CD4-positive, CD25-positive, alpha-beta regulatory T cell (primary cell): ENCODE measurements at regions not wholly inside any gene's neighbourhood (a gene's known extent, or its start where the extent isn't known, plus 50 kb on each side); places are given as distances from the start of the nearest gene placed in this dataset.
"Not testable (repeated sequence)": the region's sequence is repeated elsewhere in the genome, so short reads cannot be mapped to it uniquely, and the experiment has no call there.

Source experiments
- ATAC-seq, 2 donors: fragments of 150-1000 bp; cut with Tn5 transposase; one replicate each; pipeline ENCODE4 v1.10.0; 2021; ENCODE audit warnings: low read depth in 2 of 2, moderate number of reproducible peaks in 2 of 2, moderate library complexity in 1 of 2
- DNase-seq, 3 donors: peaks; one replicate each; pipeline versions ENCODE4 v3.0.0 to v3.0.0-alpha.2; 2012 to 2022; ENCODE audit warnings: mixed read lengths in 1 of 3
- H3K27ac ChIP-seq: one replicate; pipeline ENCODE4 v1.7.0; 2013; ENCODE audit warnings: mild to moderate bottlenecking, low read length; ENCODE audit not compliant: insufficient read depth, poor library complexity, severe bottlenecking
- H3K27me3 ChIP-seq: one replicate; pipeline ENCODE4 v1.7.0; 2013; ENCODE audit warnings: low read length; ENCODE audit not compliant: control insufficient read depth, insufficient read depth
- H3K36me3 ChIP-seq: one replicate; pipeline ENCODE4 v1.7.0; 2013; ENCODE audit warnings: mild to moderate bottlenecking, low read length, moderate library complexity; ENCODE audit not compliant: control insufficient read depth, insufficient read depth
- H3K4me1 ChIP-seq: 2 replicates; pipeline ENCODE4 v1.7.0; 2013; ENCODE audit warnings: mild to moderate bottlenecking, low read length; ENCODE audit not compliant: insufficient read depth, control insufficient read depth, poor library complexity, severe bottlenecking
- H3K4me3 ChIP-seq: one replicate; pipeline ENCODE4 v1.7.0; 2013; ENCODE audit warnings: low read depth, mild to moderate bottlenecking, low read length, moderate library complexity
- H3K9me3 ChIP-seq, 2 experiments: 1 replicate in 1 of 2; 2 replicates in 1 of 2; pipeline ENCODE4 v1.7.0; 2013; ENCODE audit warnings: low read length in 2 of 2, mild to moderate bottlenecking in 1 of 2, moderate library complexity in 1 of 2; ENCODE audit not compliant: control insufficient read depth in 2 of 2
- H3K27ac Mint-ChIP-seq, 3 donors: one replicate each; pipeline ENCODE4 v1.8.0; 2020 to 2022; ENCODE audit warnings: mild to moderate bottlenecking in 3 of 3, mixed read lengths in 3 of 3, moderate library complexity in 2 of 3
- H3K27me3 Mint-ChIP-seq: one replicate; pipeline ENCODE4 v1.8.0; 2022; ENCODE audit warnings: mild to moderate bottlenecking, mixed read lengths
- H3K36me3 Mint-ChIP-seq: one replicate; pipeline ENCODE4 v1.8.0; 2020; ENCODE audit warnings: mixed read lengths
- H3K4me1 Mint-ChIP-seq, 4 donors: one replicate each; pipeline ENCODE4 v1.8.0; 2020 to 2022; ENCODE audit warnings: mixed read lengths in 4 of 4, mild to moderate bottlenecking in 1 of 4
- H3K4me3 Mint-ChIP-seq, 4 donors: one replicate each; pipeline ENCODE4 v1.8.0; 2020 to 2022; ENCODE audit warnings: mild to moderate bottlenecking in 4 of 4, mixed read lengths in 4 of 4, moderate library complexity in 3 of 4
- H3K9me3 Mint-ChIP-seq, 7 donors: one replicate each; pipeline ENCODE4 v1.8.0; 2020 to 2022; ENCODE audit warnings: mixed read lengths in 7 of 7, mild to moderate bottlenecking in 3 of 7, moderate library complexity in 2 of 7

DNA sequence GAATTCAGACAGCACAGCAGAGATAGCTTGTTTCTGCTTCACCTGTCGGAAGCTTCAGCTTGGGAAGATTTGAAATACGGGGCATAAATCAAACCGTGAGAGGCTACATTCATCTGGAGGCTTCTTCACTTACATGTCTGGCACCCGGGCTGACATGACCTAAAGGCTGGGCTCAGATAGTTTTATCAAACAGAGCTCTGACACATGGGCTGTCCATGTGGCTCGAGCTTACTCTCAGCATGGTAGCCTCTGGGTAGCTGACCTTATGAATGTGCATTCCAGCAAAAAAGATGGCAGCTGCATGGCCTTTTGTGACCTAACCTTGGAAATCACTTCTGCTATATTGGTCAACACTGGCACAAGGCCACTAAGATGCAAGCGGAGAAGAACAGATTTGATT is 414.5 kb downstream of the NDFIP2 start:
- H3K27me3 ChIP-seq, result no peaks in the 10 kb centered on the region
- peaks cover 0 to 7% (median 5%) of the 10 kb centered on the region in 7 donors for H3K9me3 Mint-ChIP-seq
- no peak for ATAC-seq

DNA sequence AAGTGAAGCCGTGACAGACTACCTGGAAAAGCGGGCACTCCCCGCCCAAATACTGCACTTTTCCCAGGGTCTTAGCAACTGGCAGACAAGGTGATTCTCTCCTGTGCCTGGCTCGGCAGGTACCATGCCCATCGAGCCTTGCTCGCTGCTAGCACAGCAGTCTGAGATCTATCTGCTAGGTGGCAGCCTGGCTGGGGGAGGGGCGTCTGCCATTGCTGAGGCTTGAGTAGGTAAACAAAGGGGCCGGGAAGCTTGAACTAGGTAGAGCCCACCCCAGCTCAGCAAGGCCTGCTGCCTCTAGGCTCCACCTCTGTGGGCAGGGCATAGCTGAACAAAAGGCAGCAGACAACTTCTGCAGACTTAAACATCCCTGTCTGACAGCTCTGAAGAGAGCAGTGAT is 406.3 kb downstream of the NDFIP2 start:
- H3K27me3 ChIP-seq, DNase-seq, H3K27ac ChIP-seq, ATAC-seq, H3K9me3 ChIP-seq, H3K27me3 Mint-ChIP-seq, H3K4me3 ChIP-seq, H3K4me1 ChIP-seq, H3K27ac Mint-ChIP-seq, H3K36me3 ChIP-seq, H3K4me3 Mint-ChIP-seq, H3K36me3 Mint-ChIP-seq, H3K4me1 Mint-ChIP-seq: not testable (repeated sequence)
- peaks cover 0 to 15% (median 10%) of the 10 kb centered on the region in 7 donors for H3K9me3 Mint-ChIP-seq

More for the DNA sequence above, 414.5 kb downstream of the NDFIP2 start:
- H3K36me3 Mint-ChIP-seq, result no peaks in the 10 kb centered on the region
- Histone ChIP-seq H3K4me1 (no peaks in the 10 kb centered on the region), H3K36me3 (no peaks in the 10 kb centered on the region), H3K27ac (no peak overlapping the region), H3K4me3 (no peak overlapping the region), H3K9me3 (no peaks in the 10 kb centered on the region)
- H3K4me1 Mint-ChIP-seq, result no peaks in the 10 kb centered on the region
- no peak overlapping the region for H3K27ac Mint-ChIP-seq
- no peak for DNase-seq
- no peaks in the 10 kb centered on the region for H3K27me3 Mint-ChIP-seq
- no peak overlapping the region for H3K4me3 Mint-ChIP-seq

DNA sequence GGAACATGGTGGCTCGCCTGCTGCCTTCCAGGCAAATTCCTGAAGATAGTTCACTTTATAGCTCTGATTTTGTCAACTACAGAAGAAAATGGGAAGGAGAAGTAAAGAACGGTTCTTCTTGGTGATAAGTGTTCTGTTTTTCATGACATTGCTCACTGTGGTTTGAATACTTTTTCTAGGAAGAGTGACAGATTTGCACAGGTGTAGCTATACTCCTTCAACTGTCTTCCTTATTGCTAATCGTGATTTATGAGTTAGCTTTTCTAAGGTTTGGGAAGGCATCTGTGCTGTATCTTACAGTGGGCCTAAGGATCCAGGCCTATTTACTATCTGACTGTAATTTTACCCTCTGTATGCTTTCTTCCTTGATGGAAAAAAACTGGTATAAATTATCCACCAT is 405.6 kb downstream of the NDFIP2 start:
- ATAC-seq, result no peak
- no peak overlapping the region for H3K4me3 Mint-ChIP-seq
- Histone ChIP-seq H3K27me3 (no peaks in the 10 kb centered on the region), H3K4me3 (no peak overlapping the region), H3K36me3 (no peaks in the 10 kb centered on the region), H3K27ac (no peak overlapping the region), H3K4me1 (no peaks in the 10 kb centered on the region), H3K9me3 (no peaks in the 10 kb centered on the region)
- H3K9me3 Mint-ChIP-seq, result peaks cover 3 to 11% (median 10%) of the 10 kb centered on the region in 7 donors
- H3K36me3 Mint-ChIP-seq, result no peaks in the 10 kb centered on the region
- no peaks in the 10 kb centered on the region for H3K4me1 Mint-ChIP-seq
- no peaks in the 10 kb centered on the region for H3K27me3 Mint-ChIP-seq
- H3K27ac Mint-ChIP-seq, result no peak overlapping the region
- no peak for DNase-seq

DNA sequence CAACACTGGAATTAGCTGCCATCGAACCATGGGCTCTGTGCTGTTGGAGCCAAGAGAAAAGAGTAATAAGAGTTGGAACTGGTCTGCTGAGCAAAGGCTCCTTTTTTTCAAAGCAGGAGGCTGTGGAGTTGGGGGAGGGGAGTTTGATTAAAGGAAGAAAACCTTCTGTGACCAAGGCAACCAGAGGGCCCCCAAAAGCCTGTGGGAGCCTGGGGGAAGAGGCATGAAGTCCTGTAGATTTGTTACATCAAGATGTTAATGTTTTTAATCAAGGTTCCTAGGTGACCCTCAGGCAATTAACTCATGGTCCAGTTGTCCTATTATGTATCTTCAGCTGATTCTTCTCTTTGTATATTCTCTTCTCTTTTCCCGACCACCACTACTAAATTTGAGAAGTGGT is 403.9 kb downstream of the NDFIP2 start:
- no peaks in the 10 kb centered on the region for H3K36me3 Mint-ChIP-seq
- no peak overlapping the region for H3K4me3 ChIP-seq
- H3K27me3 Mint-ChIP-seq, result no peaks in the 10 kb centered on the region
- H3K9me3 Mint-ChIP-seq, result peaks cover 4 to 13% (median 8%) of the 10 kb centered on the region in 7 donors
- H3K27ac Mint-ChIP-seq, result no peak overlapping the region
- H3K4me1 ChIP-seq, result no peaks in the 10 kb centered on the region
- no peaks in the 10 kb centered on the region for H3K36me3 ChIP-seq
- no peaks in the 10 kb centered on the region for H3K9me3 ChIP-seq
- DNase-seq (no peak), ATAC-seq (no peak)
- H3K27ac ChIP-seq, result no peak overlapping the region
- no peaks in the 10 kb centered on the region for H3K27me3 ChIP-seq
- no peaks in the 10 kb centered on the region for H3K4me1 Mint-ChIP-seq
- H3K4me3 Mint-ChIP-seq, result no peak overlapping the region

DNA sequence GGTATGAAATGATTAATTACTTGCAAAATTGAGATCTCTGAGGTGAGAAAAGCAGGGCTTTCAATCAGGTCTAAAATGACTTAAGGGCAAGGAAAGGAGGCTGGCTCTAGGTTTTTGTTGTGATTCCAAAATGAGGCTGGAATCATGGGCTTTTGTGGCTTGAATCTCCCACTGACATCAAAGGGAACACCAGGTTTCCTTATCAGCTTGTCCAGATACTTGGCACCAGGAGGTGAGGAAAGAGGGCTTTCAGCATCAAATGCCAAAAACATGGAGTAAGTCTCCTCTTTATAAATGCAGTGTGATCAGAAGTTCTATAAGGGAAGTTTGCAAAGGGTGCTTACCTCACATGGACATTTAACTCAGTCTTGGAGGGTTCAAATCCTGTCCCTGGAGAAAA is 402.3 kb downstream of the NDFIP2 start:
- no peaks in the 10 kb centered on the region for H3K36me3 Mint-ChIP-seq
- ATAC-seq, result no peak
- no peaks in the 10 kb centered on the region for H3K9me3 ChIP-seq
- no peak for DNase-seq
- H3K27me3 Mint-ChIP-seq, result no peaks in the 10 kb centered on the region
- no peak overlapping the region for H3K4me3 Mint-ChIP-seq
- H3K4me1 ChIP-seq, result no peaks in the 10 kb centered on the region
- no peak overlapping the region for H3K27ac Mint-ChIP-seq
- H3K4me3 ChIP-seq, result no peak overlapping the region
- H3K36me3 ChIP-seq, result no peaks in the 10 kb centered on the region
- H3K27me3 ChIP-seq, result no peaks in the 10 kb centered on the region
- H3K4me1 Mint-ChIP-seq, result no peaks in the 10 kb centered on the region
- no peak overlapping the region for H3K27ac ChIP-seq
- peaks cover 1 to 12% (median 2%) of the 10 kb centered on the region in 7 donors for H3K9me3 Mint-ChIP-seq

DNA sequence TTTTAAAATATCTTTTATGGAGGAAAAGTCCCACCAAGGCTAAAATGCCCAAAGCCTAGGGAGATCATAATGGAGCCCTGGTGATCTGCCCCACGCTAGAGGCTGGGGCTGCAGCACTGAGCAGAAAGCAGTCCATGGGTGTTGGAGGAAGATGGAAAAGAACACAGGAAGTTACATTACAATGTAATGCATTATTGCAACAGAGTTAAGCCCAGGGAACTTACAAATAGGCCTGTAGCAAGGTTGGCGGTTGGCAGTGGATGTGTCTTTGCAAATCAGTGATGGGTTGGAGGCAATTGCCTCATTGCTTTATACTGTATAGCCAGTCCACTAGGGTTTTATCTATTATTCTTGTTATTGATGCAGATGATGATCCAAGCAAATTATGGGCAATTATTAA is 399.9 kb downstream of the NDFIP2 start:
- Mint-ChIP-seq H3K27me3 (no peaks in the 10 kb centered on the region), H3K27ac (no peak overlapping the region), H3K36me3 (no peaks in the 10 kb centered on the region), H3K4me1 (no peaks in the 10 kb centered on the region), H3K4me3 (peak overlapping the region in 1 of 4 donors; percentile 28), H3K9me3 (peaks cover 0 to 15% (median 2%) of the 10 kb centered on the region in 7 donors)
- H3K27ac ChIP-seq, result no peak overlapping the region
- H3K36me3 ChIP-seq, result no peaks in the 10 kb centered on the region
- ATAC-seq (no peak), DNase-seq (no peak)
- H3K4me3 ChIP-seq, result no peak overlapping the region
- no peaks in the 10 kb centered on the region for H3K27me3 ChIP-seq
- no peaks in the 10 kb centered on the region for H3K9me3 ChIP-seq
- no peaks in the 10 kb centered on the region for H3K4me1 ChIP-seq

DNA sequence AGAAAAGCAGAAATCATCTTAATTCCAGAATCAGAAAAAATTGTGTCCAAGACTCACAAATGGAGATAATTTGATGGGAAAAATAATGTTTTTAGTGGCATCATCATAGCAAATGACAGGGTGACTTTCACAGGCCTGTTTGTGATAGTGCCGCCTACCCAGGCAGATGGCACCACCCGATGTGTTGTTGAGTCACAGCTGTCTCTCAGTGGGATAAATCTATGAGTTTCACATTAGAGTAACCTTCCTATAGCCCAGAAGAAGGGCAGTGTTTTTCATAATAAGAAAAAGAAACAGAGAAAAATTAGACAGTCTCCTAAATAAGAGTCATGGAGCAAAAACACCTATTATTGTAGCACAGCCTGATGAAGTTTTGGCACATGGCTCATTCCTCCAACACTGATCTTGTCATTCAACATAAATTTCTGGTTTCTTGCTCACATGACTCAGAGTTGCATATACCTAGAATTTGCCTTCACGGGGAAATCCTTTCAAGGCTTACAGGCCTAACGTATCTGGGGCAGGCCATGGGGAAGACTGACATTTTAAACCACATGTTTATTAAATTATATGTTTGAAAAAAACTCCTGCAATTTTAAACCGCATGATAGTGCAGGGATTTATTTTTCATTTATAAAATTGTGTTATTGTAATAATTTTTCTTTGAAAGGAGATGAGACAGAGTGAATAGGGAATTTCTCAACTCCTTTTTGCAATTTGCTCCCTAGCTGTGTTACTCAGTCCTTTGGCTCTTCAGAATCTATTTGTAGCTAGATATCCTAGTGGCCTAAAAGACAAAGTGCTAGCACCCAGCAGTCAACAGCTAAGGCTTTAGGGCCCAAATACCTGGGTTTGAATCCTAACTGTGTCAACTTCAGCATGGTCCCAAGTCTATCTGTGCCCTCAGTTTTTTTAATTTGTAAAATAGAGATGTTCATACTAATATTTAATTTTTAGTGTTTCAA is 393.7 kb downstream of the NDFIP2 start:
- Histone ChIP-seq H3K9me3 (no peaks in the 10 kb centered on the region), H3K27me3 (no peaks in the 10 kb centered on the region), H3K4me1 (no peaks in the 10 kb centered on the region), H3K36me3 (no peaks in the 10 kb centered on the region), H3K27ac (no peak overlapping the region), H3K4me3 (no peak overlapping the region)
- Mint-ChIP-seq H3K27ac (no peak overlapping the region), H3K4me1 (no peaks in the 10 kb centered on the region), H3K4me3 (no peak overlapping the region), H3K27me3 (no peaks in the 10 kb centered on the region), H3K36me3 (no peaks in the 10 kb centered on the region), H3K9me3 (peaks cover 0 to 3% (median 0%) of the 10 kb centered on the region in 7 donors)
- no peak for ATAC-seq
- no peak for DNase-seq

DNA sequence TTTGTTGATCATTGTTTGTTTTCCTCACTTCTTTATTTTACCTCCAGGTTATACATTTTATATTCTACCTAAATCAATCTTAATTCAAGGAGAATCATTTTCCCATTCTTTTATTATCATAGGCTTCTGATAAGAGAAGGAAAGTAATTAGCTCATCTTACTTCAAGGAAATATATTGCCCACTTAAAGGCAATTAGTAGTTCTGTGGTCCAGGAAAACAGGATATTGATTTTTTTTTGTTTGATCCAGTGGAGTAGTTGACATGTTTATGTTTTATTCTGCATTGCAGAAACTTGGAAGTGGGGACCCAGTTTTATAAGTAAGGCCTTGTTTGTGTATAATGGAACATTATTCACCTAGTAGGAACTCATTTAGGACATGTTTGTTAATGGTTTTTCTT is 390.6 kb downstream of the NDFIP2 start:
- no peak for ATAC-seq
- no peaks in the 10 kb centered on the region for H3K4me1 Mint-ChIP-seq
- no peak overlapping the region for H3K27ac Mint-ChIP-seq

More for the DNA sequence above, 390.6 kb downstream of the NDFIP2 start:
- Histone ChIP-seq H3K4me3 (no peak overlapping the region), H3K9me3 (no peaks in the 10 kb centered on the region), H3K27ac (no peak overlapping the region), H3K36me3 (no peaks in the 10 kb centered on the region), H3K4me1 (no peaks in the 10 kb centered on the region), H3K27me3 (no peaks in the 10 kb centered on the region)
- peaks cover 0 to 3% (median 0%) of the 10 kb centered on the region in 7 donors for H3K9me3 Mint-ChIP-seq
- H3K4me3 Mint-ChIP-seq, result no peak overlapping the region
- no peak for DNase-seq
- no peaks in the 10 kb centered on the region for H3K36me3 Mint-ChIP-seq
- no peaks in the 10 kb centered on the region for H3K27me3 Mint-ChIP-seq
